Mucosa of stomach (tissue), 1 donor: ENCODE measurements at regions not wholly inside any gene's neighbourhood (a gene's known extent, or its start where the extent isn't known, plus 50 kb on each side); places are given as distances from the start of the nearest gene placed in this dataset.

Experiments
- H3K27me3 ChIP-seq: one replicate; pipeline ENCODE4 v1.7.0; 2013; ENCODE audit warnings: mild to moderate bottlenecking, low read length; ENCODE audit not compliant: control insufficient read depth, insufficient read depth
- H3K36me3 ChIP-seq: one replicate; pipeline ENCODE4 v1.7.0; 2013; ENCODE audit warnings: low read length; ENCODE audit not compliant: control insufficient read depth, insufficient read depth
- H3K4me1 ChIP-seq: one replicate; pipeline ENCODE4 v1.7.0; 2013; ENCODE audit warnings: mild to moderate bottlenecking, low read length; ENCODE audit not compliant: control insufficient read depth, insufficient read depth
- H3K4me3 ChIP-seq: one replicate; pipeline ENCODE4 v1.7.0; 2013; ENCODE audit warnings: low read length
- H3K9ac ChIP-seq: one replicate; pipeline ENCODE4 v1.7.0; 2013; ENCODE audit warnings: mild to moderate bottlenecking, low read length, moderate library complexity
- H3K9me3 ChIP-seq: one replicate; pipeline ENCODE4 v1.7.0; 2013; ENCODE audit warnings: mild to moderate bottlenecking, low read length, moderate library complexity; ENCODE audit not compliant: control insufficient read depth
- donor health status: Pancreatic carcinoma.

DNA sequence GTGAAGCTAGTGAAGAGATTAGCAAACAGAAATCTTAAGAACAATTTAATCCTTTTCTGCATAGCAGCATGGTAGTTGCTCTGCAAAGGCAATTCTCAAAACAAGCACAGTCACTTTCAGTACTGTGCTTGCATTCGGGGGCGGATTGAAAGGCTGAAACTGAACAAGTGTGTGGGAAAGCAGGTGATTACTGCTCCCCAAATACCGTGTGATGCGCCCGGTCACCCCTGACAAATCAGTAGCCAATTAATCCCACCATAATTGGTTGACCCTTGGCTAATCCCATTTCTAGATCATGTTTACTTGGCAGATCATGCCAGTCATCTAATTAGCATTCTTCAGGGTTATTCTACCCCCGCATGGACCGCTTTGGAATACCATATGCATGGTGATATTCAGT lies 76.5 kb upstream of the ADRB1 start:
- Histone ChIP-seq H3K4me1 (peaks cover 2% of the 10 kb centered on the region), H3K36me3 (no peaks in the 10 kb centered on the region), H3K9me3 (no peaks in the 10 kb centered on the region), H3K9ac (no peak overlapping the region), H3K4me3 (no peak overlapping the region), H3K27me3 (no peaks in the 10 kb centered on the region)

DNA sequence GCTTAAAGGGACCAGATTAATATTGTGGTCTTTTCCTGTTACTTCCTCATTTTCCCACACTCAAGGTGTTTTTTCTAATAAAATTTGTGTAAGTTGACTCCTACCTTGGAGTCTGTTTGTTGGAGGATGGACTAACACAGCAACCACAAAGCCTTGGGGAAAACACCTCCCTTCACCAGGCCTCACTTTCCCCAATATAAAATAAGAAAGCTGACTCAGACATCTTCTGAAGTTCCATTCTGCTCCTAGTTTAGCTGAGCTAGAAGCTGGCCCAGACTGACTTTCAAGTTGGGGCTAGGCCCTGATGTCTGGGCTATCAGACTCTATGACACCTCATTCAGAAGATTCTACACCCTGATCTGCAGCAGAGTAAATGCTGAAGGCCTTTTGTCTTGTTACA lies 73.0 kb upstream of the ADRB1 start:
- H3K9ac ChIP-seq, result no peak overlapping the region
- H3K4me3 ChIP-seq, result no peak overlapping the region
- H3K27me3 ChIP-seq, result no peaks in the 10 kb centered on the region
- no peaks in the 10 kb centered on the region for H3K36me3 ChIP-seq
- H3K9me3 ChIP-seq, result no peaks in the 10 kb centered on the region
- no peaks in the 10 kb centered on the region for H3K4me1 ChIP-seq

GRCh38 chr10:113971349-113971973 lies 72.2 kb upstream of the ADRB1 start:
- no peaks in the 10 kb centered on the region for H3K9me3 ChIP-seq
- no peak overlapping the region for H3K9ac ChIP-seq
- H3K4me3 ChIP-seq, result no peak overlapping the region
- H3K36me3 ChIP-seq, result no peaks in the 10 kb centered on the region
- H3K27me3 ChIP-seq, result no peaks in the 10 kb centered on the region
- no peaks in the 10 kb centered on the region for H3K4me1 ChIP-seq

DNA sequence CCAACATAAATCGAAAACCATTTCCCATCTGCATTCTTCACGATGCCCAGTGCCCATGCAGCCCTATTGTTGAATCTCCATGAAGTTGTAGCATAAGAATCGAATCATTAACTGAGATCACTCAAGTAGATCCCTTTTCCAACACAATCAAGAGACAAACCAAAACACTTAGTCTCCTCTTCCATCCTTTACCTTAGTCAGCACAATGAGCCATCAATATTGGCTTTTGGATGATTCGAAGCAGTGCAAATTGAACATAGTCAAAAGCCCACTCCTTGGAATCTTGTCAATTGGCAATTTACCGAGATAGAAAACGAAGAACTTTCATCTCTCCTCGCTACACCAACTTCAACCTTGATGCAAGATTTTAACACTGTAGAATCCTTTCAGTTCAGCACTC lies 66.5 kb upstream of the ADRB1 start:
- Histone ChIP-seq H3K27me3 (no peaks in the 10 kb centered on the region), H3K4me3 (no peak overlapping the region), H3K4me1 (no peaks in the 10 kb centered on the region), H3K36me3 (no peaks in the 10 kb centered on the region), H3K9ac (no peak overlapping the region), H3K9me3 (no peaks in the 10 kb centered on the region)

GRCh38 chr10:113978802-113979201 lies 64.9 kb upstream of the ADRB1 start:
- no peak overlapping the region for H3K4me3 ChIP-seq

GRCh38 chr10:113979409-113979808 lies 64.3 kb upstream of the ADRB1 start:
- Histone ChIP-seq H3K4me3 (no peak overlapping the region), H3K27me3 (no peaks in the 10 kb centered on the region), H3K4me1 (no peaks in the 10 kb centered on the region), H3K9me3 (no peaks in the 10 kb centered on the region), H3K36me3 (no peaks in the 10 kb centered on the region), H3K9ac (no peak overlapping the region)

More at GRCh38 chr10:113978802-113979201, 64.9 kb upstream of the ADRB1 start:
- Histone ChIP-seq H3K9ac (no peak overlapping the region), H3K36me3 (no peaks in the 10 kb centered on the region), H3K4me1 (no peaks in the 10 kb centered on the region), H3K9me3 (no peaks in the 10 kb centered on the region), H3K27me3 (no peaks in the 10 kb centered on the region)

GRCh38 chr10:113980408-113981087 lies 63.1 kb upstream of the ADRB1 start:
- no peaks in the 10 kb centered on the region for H3K4me1 ChIP-seq
- no peaks in the 10 kb centered on the region for H3K36me3 ChIP-seq
- no peak overlapping the region for H3K9ac ChIP-seq
- no peak overlapping the region for H3K4me3 ChIP-seq
- H3K9me3 ChIP-seq, result no peaks in the 10 kb centered on the region
- no peaks in the 10 kb centered on the region for H3K27me3 ChIP-seq

GRCh38 chr10:113982296-113982695 lies 61.4 kb upstream of the ADRB1 start:
- Histone ChIP-seq H3K27me3 (no peaks in the 10 kb centered on the region), H3K9ac (peak overlapping the region; percentile 10), H3K4me1 (no peaks in the 10 kb centered on the region), H3K36me3 (no peaks in the 10 kb centered on the region), H3K9me3 (no peaks in the 10 kb centered on the region), H3K4me3 (no peak overlapping the region)

- Histone ChIP-seq H3K4me1 (no peaks in the 10 kb centered on the region), H3K9ac (peak overlapping the region; percentile 10), H3K27me3 (no peaks in the 10 kb centered on the region), H3K36me3 (no peaks in the 10 kb centered on the region), H3K9me3 (no peaks in the 10 kb centered on the region), H3K4me3 (no peak overlapping the region)
Observed at GRCh38 chr10:113982769-113983168, 60.9 kb upstream of the ADRB1 start.

DNA sequence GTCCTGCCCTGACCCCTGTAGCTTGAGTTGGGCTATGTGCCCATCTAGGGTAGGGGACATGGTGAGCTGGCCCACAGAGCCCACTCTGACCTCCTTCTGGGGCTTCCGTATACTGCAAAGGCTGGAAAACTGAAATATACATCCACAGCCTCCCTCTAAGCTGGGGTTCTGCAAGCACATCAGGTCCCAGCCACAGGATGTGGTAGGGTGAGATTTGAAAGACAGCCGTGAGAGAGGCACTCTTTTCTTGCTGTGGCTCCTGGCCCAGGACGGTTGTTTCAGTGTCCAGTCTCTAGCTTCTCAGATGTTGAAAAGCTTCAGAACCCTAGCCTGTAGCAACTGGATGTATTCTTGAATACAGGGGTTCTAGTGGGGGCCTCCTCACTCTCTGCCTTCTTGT lies 60.1 kb upstream of the ADRB1 start:
- H3K27me3 ChIP-seq, result no peaks in the 10 kb centered on the region
- no peaks in the 10 kb centered on the region for H3K36me3 ChIP-seq
- H3K4me1 ChIP-seq, result no peaks in the 10 kb centered on the region
- no peak overlapping the region for H3K4me3 ChIP-seq
- no peak overlapping the region for H3K9ac ChIP-seq
- no peaks in the 10 kb centered on the region for H3K9me3 ChIP-seq

DNA sequence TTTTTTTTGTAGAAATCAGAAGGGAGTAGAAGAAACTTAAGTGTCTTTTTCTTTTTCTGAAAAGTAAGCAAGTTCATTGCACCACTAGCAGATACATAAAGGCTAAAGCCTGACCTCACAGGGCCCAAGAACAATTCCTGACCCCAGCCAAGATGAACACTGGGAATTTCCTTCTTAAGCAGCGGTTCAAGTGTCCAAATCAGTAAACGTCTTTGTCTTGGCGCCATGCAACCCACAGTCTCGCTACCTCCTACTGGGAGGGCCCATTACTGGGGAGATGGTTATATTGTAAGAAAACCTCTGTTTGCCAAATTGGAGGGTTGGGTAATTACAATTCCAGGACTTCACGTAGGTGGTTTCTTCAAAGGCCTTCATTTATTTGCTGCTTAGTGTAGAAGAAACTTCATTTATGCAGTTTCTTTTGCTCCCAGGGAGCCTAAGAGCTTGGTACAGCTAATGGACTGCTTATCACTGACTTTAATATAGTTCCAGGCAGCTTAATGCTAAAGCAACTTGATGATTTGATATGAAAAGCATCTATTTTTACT lies 58.3 kb upstream of the ADRB1 start:
- Histone ChIP-seq H3K27me3 (no peaks in the 10 kb centered on the region), H3K4me3 (no peak overlapping the region), H3K9me3 (no peaks in the 10 kb centered on the region), H3K9ac (no peak overlapping the region), H3K4me1 (no peaks in the 10 kb centered on the region), H3K36me3 (no peaks in the 10 kb centered on the region)

GRCh38 chr10:113986316-113986715 lies 57.4 kb upstream of the ADRB1 start:
- Histone ChIP-seq H3K36me3 (no peaks in the 10 kb centered on the region), H3K27me3 (no peaks in the 10 kb centered on the region), H3K9ac (no peak overlapping the region), H3K4me1 (no peaks in the 10 kb centered on the region), H3K4me3 (no peak overlapping the region), H3K9me3 (no peaks in the 10 kb centered on the region)
